H9 (cell line): ENCODE measurements at regions not wholly inside any gene's neighbourhood (a gene's known extent, or its start where the extent isn't known, plus 50 kb on each side); places are given as distances from the start of the nearest gene placed in this dataset.

Experiments used
- DNase-seq: peaks from one replicate; pipeline ENCODE4 v3.0.0-alpha.2; 2017
- H2AFZ ChIP-seq: one replicate; pipeline ENCODE4 v1.6.1; 2013; ENCODE audit warnings: mild to moderate bottlenecking, low read length, control low read depth, moderate library complexity
- H2AK5ac ChIP-seq: 2 replicates; pipeline ENCODE4 v1.6.1; 2013; ENCODE audit warnings: low read length, control low read depth, mixed read lengths; ENCODE audit not compliant: insufficient read length
- H2BK120ac ChIP-seq: one replicate; pipeline ENCODE4 v1.6.1; 2013; ENCODE audit warnings: low read depth, mild to moderate bottlenecking, low read length, control low read depth, inconsistent platforms; ENCODE audit not compliant: poor library complexity, severe bottlenecking
- H2BK12ac ChIP-seq: 2 replicates; pipeline ENCODE4 v1.6.1; 2013; ENCODE audit warnings: low read length, control low read depth, mixed read lengths, low read depth; ENCODE audit not compliant: insufficient read length
- H2BK15ac ChIP-seq: 2 replicates; pipeline ENCODE4 v1.6.1; 2013; ENCODE audit warnings: low read depth, low read length, control low read depth
- H2BK20ac ChIP-seq: one replicate; pipeline ENCODE4 v1.6.1; 2013; ENCODE audit warnings: low read depth, mild to moderate bottlenecking, low read length, control low read depth, inconsistent platforms; ENCODE audit not compliant: poor library complexity, severe bottlenecking
- H2BK5ac ChIP-seq: 2 replicates; pipeline ENCODE4 v1.6.1; 2013; ENCODE audit warnings: low read length, control low read depth, mixed read lengths; ENCODE audit not compliant: insufficient read length
- H3K14ac ChIP-seq: 2 replicates; pipeline ENCODE4 v1.6.1; 2013; ENCODE audit warnings: low read length, control low read depth; ENCODE audit not compliant: insufficient read depth
- H3K18ac ChIP-seq: 2 replicates; pipeline ENCODE4 v1.6.1; 2013; ENCODE audit warnings: low read depth, mild to moderate bottlenecking, mixed read lengths, low read length, control low read depth; ENCODE audit not compliant: insufficient read length
- H3K23ac ChIP-seq: 2 replicates; pipeline ENCODE4 v1.6.1; 2013; ENCODE audit warnings: low read length, control low read depth, mixed read lengths, low read depth; ENCODE audit not compliant: insufficient read length
- H3K23me2 ChIP-seq: 2 replicates; pipeline ENCODE4 v1.6.1; 2013; ENCODE audit warnings: low read depth, mild to moderate bottlenecking, mixed read lengths, low read length, control low read depth; ENCODE audit not compliant: insufficient read length, poor library complexity, severe bottlenecking
- H3K27ac ChIP-seq: 2 replicates; pipeline ENCODE4 v1.5.1; 2013; ENCODE audit warnings: low read length, control low read depth, mixed read lengths, low read depth; ENCODE audit not compliant: insufficient read length
- H3K27me3 ChIP-seq: 2 replicates; pipeline ENCODE4 v1.6.1; 2013; ENCODE audit warnings: low read length, control low read depth, inconsistent platforms; ENCODE audit not compliant: insufficient read depth
- H3K4ac ChIP-seq: 2 replicates; pipeline ENCODE4 v1.6.1; 2013; ENCODE audit warnings: low read depth, mild to moderate bottlenecking, control low read depth, inconsistent platforms, low read length, moderate library complexity
- H3K4me1 ChIP-seq: 2 replicates; pipeline ENCODE4 v1.6.1; 2013; ENCODE audit warnings: low read length, control low read depth, inconsistent platforms; ENCODE audit not compliant: insufficient read depth
- H3K4me2 ChIP-seq: 2 replicates; pipeline ENCODE4 v1.6.1; 2013; ENCODE audit warnings: low read length, control low read depth, mixed read lengths; ENCODE audit not compliant: insufficient read length, insufficient read depth
- H3K56ac ChIP-seq: 2 replicates; pipeline ENCODE4 v1.6.1; 2013; ENCODE audit warnings: low read depth, mild to moderate bottlenecking, mixed read lengths, low read length, control low read depth; ENCODE audit not compliant: insufficient read length
- H3K79me1 ChIP-seq: 2 replicates; pipeline ENCODE4 v1.6.1; 2013; ENCODE audit warnings: low read depth, mild to moderate bottlenecking, moderate library complexity, low read length, control low read depth, inconsistent platforms; ENCODE audit not compliant: insufficient read depth, poor library complexity, severe bottlenecking
- H3K79me2 ChIP-seq: 2 replicates; pipeline ENCODE4 v1.6.1; 2013; ENCODE audit warnings: low read length, control low read depth, inconsistent platforms; ENCODE audit not compliant: insufficient read depth
- H3K9ac ChIP-seq: 2 replicates; pipeline ENCODE4 v1.6.1; 2013; ENCODE audit warnings: low read length, control low read depth, mixed read lengths; ENCODE audit not compliant: insufficient read length; ENCODE audit errors: extremely low read depth
- H3K9me3 ChIP-seq: one replicate; pipeline ENCODE4 v1.6.1; 2013; ENCODE audit warnings: low read depth, low read length, inconsistent platforms; ENCODE audit not compliant: control insufficient read depth
- H3T11ph ChIP-seq: one replicate; pipeline ENCODE4 v1.6.1; 2013; ENCODE audit warnings: mild to moderate bottlenecking, low read length, control low read depth, inconsistent platforms
- H4K20me1 ChIP-seq: one replicate; pipeline ENCODE4 v1.6.1; 2013; ENCODE audit not compliant: control insufficient read depth, insufficient read length, insufficient read depth
- H4K5ac ChIP-seq: 2 replicates; pipeline ENCODE4 v1.6.1; 2013; ENCODE audit warnings: low read depth, mild to moderate bottlenecking, mixed read lengths, low read length, control low read depth; ENCODE audit not compliant: insufficient read length
- H4K8ac ChIP-seq: replicated peaks from 2 replicates; pipeline ENCODE4 v1.6.1; 2013; ENCODE audit warnings: low read length, control low read depth, mixed read lengths, low read depth; ENCODE audit not compliant: insufficient read length
- H4K91ac ChIP-seq: 2 replicates; pipeline ENCODE4 v1.6.1; 2013; ENCODE audit warnings: low read depth, mild to moderate bottlenecking, moderate library complexity, mixed read lengths, low read length, control low read depth; ENCODE audit not compliant: insufficient read length
- H3K27ac Mint-ChIP-seq, 3 experiments: 2 replicates in 2 of 3; 3 replicates in 1 of 3; pipeline ENCODE4 v1.8.0; 2020 to 2021; ENCODE audit warnings: mixed read lengths in 3 of 3, mild to moderate bottlenecking in 1 of 3, moderate library complexity in 1 of 3
- H3K27me3 Mint-ChIP-seq: 2 replicates; pipeline ENCODE4 v1.8.0; 2021; ENCODE audit warnings: low read depth, mild to moderate bottlenecking, moderate library complexity, mixed read lengths
- H3K36me3 Mint-ChIP-seq, 3 experiments: 2 replicates in 2 of 3; 3 replicates in 1 of 3; pipeline ENCODE4 v1.8.0; 2020 to 2021; ENCODE audit warnings: low read depth in 3 of 3, mixed read lengths in 3 of 3; ENCODE audit not compliant: insufficient read depth in 1 of 3
- H3K4me1 Mint-ChIP-seq, 2 experiments: 2 replicates each; pipeline ENCODE4 v1.8.0; 2020; ENCODE audit warnings: mixed read lengths in 2 of 2
- H3K4me3 Mint-ChIP-seq, 2 experiments: 2 replicates in 1 of 2; 3 replicates in 1 of 2; pipeline ENCODE4 v1.8.0; 2020 to 2021; ENCODE audit warnings: mild to moderate bottlenecking in 2 of 2, mixed read lengths in 2 of 2, moderate library complexity in 1 of 2
- H3K9me3 Mint-ChIP-seq, 2 experiments: 2 replicates in 1 of 2; 3 replicates in 1 of 2; pipeline ENCODE4 v1.8.0; 2020; ENCODE audit warnings: mild to moderate bottlenecking in 2 of 2, mixed read lengths in 2 of 2, moderate library complexity in 1 of 2
- CTCF ChIP-seq: fragments of 200-600 bp; sonication (generic); conservative IDR thresholded peaks from 3 replicates; pipeline ENCODE4 v1.8.0; 2021; ENCODE audit warnings: antibody characterized with exemption, mild to moderate bottlenecking
- WGBS: extraction: QIAGEN DNeasy Blood & Tissue Kit; methylation state at CpG from one replicate; pipeline ENCODE4 v1.1.7; 2013; ENCODE audit warnings: missing lambda C conversion rate, low lambda C conversion rate, mixed read lengths; ENCODE audit not compliant: insufficient read length; ENCODE audit errors: extremely low coverage; 5-methylcytosine and 5-hydroxymethylcytosine counted together

- H3K23me2 ChIP-seq = no peaks in the 10 kb centered on the region
- H3K14ac ChIP-seq = no peak overlapping the region
- H3K27ac ChIP-seq = no peak overlapping the region
- no peak for TF ChIP-seq CTCF
- no peaks in the 10 kb centered on the region for H3K79me2 ChIP-seq
- no peak for DNase-seq
- H2BK15ac ChIP-seq = no peak overlapping the region
- H3K36me3 Mint-ChIP-seq = no peaks in the 10 kb centered on the region; a peak in 1 of 7 replicates
- no peaks in the 10 kb centered on the region for H3K27me3 ChIP-seq
- H3K4me2 ChIP-seq = no peak overlapping the region
- no peak overlapping the region for H3K56ac ChIP-seq
- H2AFZ ChIP-seq = no peak overlapping the region
- no peak overlapping the region for H3K18ac ChIP-seq
- H3K4ac ChIP-seq = no peak overlapping the region
- H3K4me1 ChIP-seq = no peaks in the 10 kb centered on the region
- H3K27me3 Mint-ChIP-seq = no peaks in the 10 kb centered on the region
- H3K4me1 Mint-ChIP-seq = peaks cover 24% of the 10 kb centered on the region in 2 experiments
- WGBS = no CpG with 5 or more reads among the region's 3 CpGs
- H3K9me3 Mint-ChIP-seq = no peaks in the 10 kb centered on the region; a peak in 1 of 5 replicates
- H3K4me3 Mint-ChIP-seq = no peak overlapping the region
- no peak overlapping the region for H2BK120ac ChIP-seq
- no peak overlapping the region for H4K8ac ChIP-seq
- no peak overlapping the region for H2BK12ac ChIP-seq
- H4K5ac ChIP-seq = no peak overlapping the region
- H3K23ac ChIP-seq = no peak overlapping the region
- H3K9me3 ChIP-seq = no peaks in the 10 kb centered on the region
- no peak overlapping the region for H2AK5ac ChIP-seq
- H2BK5ac ChIP-seq = no peak overlapping the region
- H3K9ac ChIP-seq = no peak overlapping the region
- no peaks in the 10 kb centered on the region for H4K20me1 ChIP-seq
- no peak overlapping the region for H3K27ac Mint-ChIP-seq
- no peaks in the 10 kb centered on the region for H3K79me1 ChIP-seq
- no peak overlapping the region for H3T11ph ChIP-seq
- no peak overlapping the region for H4K91ac ChIP-seq
- no peak overlapping the region for H2BK20ac ChIP-seq
Measured at GRCh38 chr5:153209016-153209415, 281.5 kb upstream of the GRIA1 start.
